Anterior cingulate cortex (tissue), 58 donors: ENCODE measurements at regions not wholly inside any gene's neighbourhood (a gene's known extent, or its start where the extent isn't known, plus 50 kb on each side); places are given as distances from the start of the nearest gene placed in this dataset.
A peak's percentile ranks its signal among the peaks of the same experiment; 100 is the strongest.

Experiments used
- DNase-seq, 58 donors: peaks; one replicate each; lab custom pipeline; 2025; lab: John Stamatoyannopoulos, UW

DNA sequence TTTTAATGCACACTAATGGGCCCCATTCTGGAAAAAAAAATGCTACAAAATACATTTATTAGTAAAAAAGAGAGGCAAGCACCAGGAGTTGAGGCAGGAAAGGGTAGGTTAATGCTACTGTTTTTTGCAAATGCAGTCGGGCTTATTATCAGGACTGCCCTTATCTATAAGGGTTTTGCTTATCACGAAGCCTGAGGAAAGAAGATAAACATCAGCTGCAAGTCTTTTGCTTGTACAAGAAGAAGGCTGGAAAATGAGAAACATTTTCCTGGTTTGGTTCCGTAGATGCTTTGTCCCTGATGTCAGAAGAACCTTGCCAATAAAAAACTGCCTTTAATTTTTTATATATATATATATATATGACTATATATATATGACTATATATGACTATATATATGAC lies 189.3 kb upstream of the VGLL2 start:
- DNase-seq: no peak

- no peak for DNase-seq
Observed at GRCh38 chr6:117077300-117077699, 188.1 kb upstream of the VGLL2 start.

- DNase-seq: no peak
Observed at GRCh38 chr6:117078624-117079023, 186.7 kb upstream of the VGLL2 start.

DNA sequence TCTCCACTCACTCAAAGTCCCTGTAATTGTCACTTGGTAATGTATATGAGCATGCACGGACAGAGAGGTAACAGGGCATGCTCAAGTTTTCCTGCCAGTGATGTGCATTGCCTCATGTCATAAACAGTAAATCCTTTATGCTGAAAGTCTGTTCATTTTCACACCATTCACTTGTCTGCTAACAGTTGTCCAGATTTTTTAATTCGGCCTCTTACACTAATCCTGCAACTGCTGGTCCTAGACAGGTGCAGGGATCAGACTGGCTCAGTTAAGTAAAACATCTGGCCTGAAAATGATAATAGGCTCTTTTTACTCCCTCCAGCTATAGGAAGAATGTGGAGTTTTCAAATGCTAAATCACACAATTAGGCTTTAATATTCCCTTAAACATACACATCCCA lies 185.4 kb upstream of the VGLL2 start:
- no peak for DNase-seq

- no peak for DNase-seq
Observed at GRCh38 chr6:117089604-117090003, 175.8 kb upstream of the VGLL2 start.

DNA sequence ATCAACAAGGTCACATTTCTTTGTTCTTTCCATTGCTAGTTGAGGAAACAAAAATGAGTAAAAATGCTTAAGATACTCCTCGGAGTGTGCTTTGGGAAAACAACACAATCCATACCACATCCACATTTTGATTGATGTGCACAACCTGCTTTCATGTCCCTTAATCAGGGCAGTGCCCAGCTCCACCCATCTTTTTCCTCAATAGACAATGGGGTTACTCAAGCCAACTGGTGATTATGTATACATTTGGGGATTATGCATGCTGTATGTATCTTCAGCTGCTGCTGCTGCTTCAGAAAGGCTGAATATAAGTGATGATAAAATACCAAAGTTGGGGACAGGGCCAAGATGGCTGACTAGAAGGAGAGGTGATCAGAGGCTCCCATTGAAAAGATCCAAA lies 155.2 kb upstream of the VGLL2 start:
- DNase-seq: no peak

- DNase-seq: no peak
Observed at GRCh38 chr6:117110737-117111136, 154.6 kb upstream of the VGLL2 start.

- no peak for DNase-seq
Observed at GRCh38 chr6:117117652-117118051, 147.7 kb upstream of the VGLL2 start.

DNA sequence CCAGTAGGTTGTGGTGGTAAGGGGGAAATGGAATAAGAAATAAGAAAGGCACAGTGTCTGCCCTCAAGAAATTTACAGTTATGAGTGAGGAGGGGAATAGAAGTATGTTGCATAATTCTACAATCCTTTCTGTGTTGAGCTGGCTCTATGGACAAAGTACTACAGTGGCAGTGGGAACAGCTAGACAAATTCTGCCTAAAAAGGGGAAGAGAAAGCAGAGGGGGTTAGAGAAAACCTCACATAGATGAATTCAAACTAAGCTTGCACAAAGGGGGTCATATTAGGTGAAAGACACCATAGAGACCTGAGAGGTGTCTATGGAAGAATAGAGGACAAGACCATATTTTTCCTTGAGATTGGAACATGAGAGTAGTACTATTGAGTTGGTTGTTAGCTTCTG lies 146.9 kb upstream of the VGLL2 start:
- no peak for DNase-seq

DNA sequence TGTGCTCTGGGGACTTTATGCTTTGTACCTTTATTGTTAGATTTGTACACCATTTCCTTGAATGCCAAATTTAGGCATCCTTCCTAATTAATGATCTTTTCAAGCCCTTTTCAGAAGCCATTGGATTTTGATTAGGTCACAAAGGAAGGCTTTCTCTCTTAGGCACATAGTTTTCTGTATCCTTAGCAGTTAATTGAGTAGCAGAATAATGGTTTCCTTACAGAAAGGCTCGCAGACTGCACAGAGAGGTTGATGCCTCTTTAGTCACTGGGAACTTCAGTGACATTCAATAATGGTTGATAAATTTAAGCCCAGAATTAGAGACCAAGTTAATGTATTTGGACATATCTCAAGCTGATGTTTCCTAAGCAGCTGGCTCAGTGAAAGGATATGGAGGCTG lies 139.1 kb upstream of the VGLL2 start:
- DNase-seq: no peak

GRCh38 chr6:117128052-117128451 lies 137.3 kb upstream of the VGLL2 start:
- no peak for DNase-seq

DNA sequence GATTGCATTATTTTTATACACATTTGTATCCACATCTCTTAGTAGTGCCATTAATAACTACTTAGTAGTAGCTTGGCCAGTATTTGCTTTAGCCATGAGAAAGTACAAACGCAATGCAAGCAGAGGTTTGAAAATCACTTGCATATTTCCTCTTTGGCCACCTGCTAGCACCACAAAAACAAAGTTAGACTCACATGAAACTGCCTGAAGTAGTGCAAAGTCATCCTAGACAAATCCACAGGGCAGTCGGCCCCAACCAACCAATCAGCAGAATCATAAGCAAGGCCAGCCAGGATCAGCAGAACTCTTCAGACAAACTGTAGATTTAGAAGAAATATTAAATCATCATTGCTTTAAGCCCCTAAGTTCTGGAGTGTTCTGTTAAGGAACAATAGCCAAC lies 135.2 kb upstream of the VGLL2 start:
- no peak for DNase-seq

GRCh38 chr6:117136702-117137101 lies 128.7 kb upstream of the VGLL2 start:
- DNase-seq: no peak

DNA sequence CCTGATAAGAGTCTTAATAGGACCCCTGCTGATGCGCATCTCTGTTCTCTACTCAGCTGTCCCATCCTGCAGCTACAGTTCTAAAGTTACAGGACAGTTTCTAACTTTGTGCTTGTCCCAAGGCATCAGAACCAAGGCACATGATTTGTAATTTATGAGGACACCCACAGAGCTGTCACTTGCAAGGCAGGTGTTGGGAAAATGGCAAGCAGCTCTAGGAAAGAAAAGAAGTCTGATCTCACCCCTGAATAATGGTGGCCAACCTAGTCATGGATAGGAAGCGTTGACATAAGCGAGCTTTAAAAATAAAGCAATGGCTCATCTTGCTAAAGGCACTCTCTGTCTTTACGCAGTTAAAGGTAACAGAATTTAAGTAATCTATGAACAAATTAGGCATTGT lies 127.6 kb upstream of the VGLL2 start:
- DNase-seq: no peak

GRCh38 chr6:117138425-117138824 lies 126.9 kb upstream of the VGLL2 start:
- peak in 1 of 58 donors; percentile 16 for DNase-seq

- no peak for DNase-seq
Observed at GRCh38 chr6:117138920-117139319, 126.4 kb upstream of the VGLL2 start.

- no peak for DNase-seq
Observed at GRCh38 chr6:117142142-117142541, 123.2 kb upstream of the VGLL2 start.

DNA sequence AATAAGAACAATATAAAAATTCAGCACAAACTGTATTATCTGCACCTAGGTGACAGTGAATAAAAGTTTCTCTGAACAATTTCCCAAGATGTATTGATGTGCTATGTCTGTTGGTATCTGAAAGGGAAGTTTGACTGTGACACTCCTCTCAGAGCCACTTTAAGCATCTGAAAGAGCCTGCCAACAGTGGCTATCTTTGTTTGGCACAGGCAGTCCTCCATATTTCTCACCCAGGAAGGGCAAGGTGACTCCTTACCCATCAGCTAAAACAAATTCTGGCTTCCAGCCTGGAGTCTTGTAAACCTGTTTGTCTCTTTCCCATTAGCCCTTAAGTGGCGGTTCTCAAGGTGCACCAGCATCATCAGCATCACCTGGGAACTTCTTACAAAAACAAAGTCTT lies 122.4 kb upstream of the VGLL2 start:
- DNase-seq: no peak

DNA sequence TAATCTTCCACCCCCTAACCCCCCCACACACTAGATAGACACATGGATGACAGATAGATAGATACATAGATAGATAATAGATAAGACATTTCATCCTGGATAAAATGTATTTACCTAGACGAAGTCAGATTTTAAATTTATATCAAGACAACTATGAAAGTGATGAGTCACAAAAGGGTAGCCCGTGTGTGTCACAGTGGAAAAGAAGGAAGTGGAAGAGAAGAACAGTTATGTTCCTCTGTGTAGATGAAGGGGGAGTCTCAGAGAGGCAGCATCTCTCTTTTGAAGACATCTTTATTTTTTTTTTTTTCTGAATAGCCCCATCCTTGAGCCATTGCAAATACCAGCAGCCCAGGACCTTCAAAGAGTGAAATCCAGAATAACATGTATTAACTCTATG lies 121.7 kb upstream of the VGLL2 start:
- DNase-seq: no peak

DNA sequence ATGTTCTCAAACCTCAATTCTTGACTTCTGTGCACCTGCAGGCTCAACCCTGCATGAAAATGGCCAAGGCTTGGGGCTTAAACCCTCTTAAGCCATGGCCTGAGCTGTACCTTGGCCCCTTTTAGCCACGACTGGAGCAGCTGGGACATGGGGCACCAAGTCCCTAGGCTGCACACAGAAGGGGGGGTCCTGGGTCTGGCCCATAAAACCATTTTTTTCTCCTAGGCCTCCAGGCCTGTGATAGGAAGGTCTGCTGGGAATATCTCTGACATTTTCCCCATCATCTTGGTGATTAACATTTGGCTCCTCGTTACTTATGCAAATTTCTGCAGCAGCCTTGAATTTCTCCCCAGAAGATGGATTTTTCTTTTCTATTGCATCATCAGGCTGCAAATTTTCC lies 119.4 kb upstream of the VGLL2 start:
- no peak for DNase-seq

GRCh38 chr6:117149324-117149723 lies 116.0 kb upstream of the VGLL2 start:
- DNase-seq: no peak

GRCh38 chr6:117156741-117157140 lies 108.6 kb upstream of the VGLL2 start:
- DNase-seq: no peak

GRCh38 chr6:117157448-117157847 lies 107.9 kb upstream of the VGLL2 start:
- DNase-seq: no peak
